ENCODE measurements at regions not wholly inside any gene's neighbourhood (a gene's known extent, or its start where the extent isn't known, plus 50 kb on each side); places are given as distances from the start of the nearest gene placed in this dataset.

GRCh38 chr2:75253526-75253925, 54.2 kb upstream of the TACR1 start:
- TF ChIP-seq CTCF (IDR thresholded peaks at IDR 0.05), result no peak
- no peak for TF ChIP-seq POLR2A (IDR thresholded peaks at IDR 0.05)
- no peak for TF ChIP-seq POLR2AphosphoS5 (IDR thresholded peaks at IDR 0.05)

Data from sigmoid colon (tissue), 4 donors.